Endothelial cell of umbilical vein (primary cell): ENCODE measurements at regions not wholly inside any gene's neighbourhood (a gene's known extent, or its start where the extent isn't known, plus 50 kb on each side); places are given as distances from the start of the nearest gene placed in this dataset.

Experiments used
- BruUV-seq: library from RNA; stranded (reverse); fragments of 400-500 nt; replicated peaks from 2 replicates; lab custom pipeline; 2021; lab: Mats Ljungman, UMichigan
- CTCF ChIA-PET: fragments of 300-600, 350-600 bp; sonication (Branson Sonifier 250); formaldehyde crosslinking; loops from one replicate; lab custom pipeline; 2021; ENCODE audit warnings: antibody characterized with exemption, inconsistent platforms; lab: Charles Lee
- POLR2A ChIA-PET: fragments of 300-600, 350-600 bp; sonication (Branson Sonifier 250); formaldehyde crosslinking; loops from one replicate; lab custom pipeline; 2021; ENCODE audit warnings: antibody characterized with exemption, inconsistent platforms; lab: Charles Lee
- DNase-seq: peaks from one replicate; pipeline ENCODE4 v3.0.0-alpha.2; 2011; ENCODE audit warnings: low read depth, low spot score
- FAIRE-seq: peaks from 2 replicates; lab custom pipeline; 2011; peaks lifted over from hg19 to GRCh38; lab: Jason Lieb, UNC
- H2AFZ ChIP-seq: 2 replicates; pipeline ENCODE4 v1.6.0; 2012; ENCODE audit warnings: low read depth, low read length, control low read depth, inconsistent platforms
- H3K27ac ChIP-seq: 2 replicates; pipeline ENCODE4 v1.5.1; 2011; ENCODE audit warnings: low read depth, mild to moderate bottlenecking, control low read depth, low read length, moderate library complexity; ENCODE audit not compliant: insufficient read depth
- H3K27me3 ChIP-seq, 2 experiments: 2 replicates each; pipeline versions ENCODE4 v1.6.0 to v1.6.1; 2011; ENCODE audit warnings: low read length in 2 of 2, mixed read lengths in 1 of 2; ENCODE audit not compliant: control insufficient read depth in 2 of 2, insufficient read depth in 2 of 2
- H3K36me3 ChIP-seq, 2 experiments: 2 replicates in 1 of 2; 3 replicates in 1 of 2; pipeline ENCODE4 v1.5.1; 2011; ENCODE audit warnings: low read length in 2 of 2, mild to moderate bottlenecking in 1 of 2, moderate library complexity in 1 of 2; ENCODE audit not compliant: control insufficient read depth in 2 of 2, insufficient read depth in 2 of 2; ENCODE audit errors: extremely low read depth in 1 of 2
- H3K4me1 ChIP-seq: 3 replicates; pipeline ENCODE4 v1.5.1; 2011; ENCODE audit warnings: mild to moderate bottlenecking, low read length; ENCODE audit not compliant: control insufficient read depth, insufficient read depth; ENCODE audit errors: extremely low read depth
- H3K4me2 ChIP-seq: 2 replicates; pipeline ENCODE4 v1.6.1; 2011; ENCODE audit warnings: low read length, control low read depth, mixed read lengths; ENCODE audit not compliant: insufficient read depth
- H3K4me3 ChIP-seq, 3 experiments: fragments of 200-600 bp in 1 of 3; sonication (generic), shearing (Covaris generic) in 1 of 3; replicated peaks in 1 of 3; 2 replicates each; pipeline ENCODE4 v1.5.1; 2011 to 2016; ENCODE audit warnings: control low read depth in 3 of 3, low read length in 3 of 3, mild to moderate bottlenecking in 2 of 3, inconsistent platforms in 1 of 3, low read depth in 1 of 3, moderate library complexity in 1 of 3; ENCODE audit not compliant: insufficient read depth in 1 of 3
- H3K79me2 ChIP-seq: 2 replicates; pipeline ENCODE4 v1.6.0; 2012; ENCODE audit warnings: low read length, inconsistent platforms; ENCODE audit not compliant: control insufficient read depth, insufficient read depth
- H3K9ac ChIP-seq: replicated peaks from 2 replicates; pipeline ENCODE3; 2011; ENCODE audit warnings: low read length, control low read depth; ENCODE audit not compliant: insufficient read depth; ENCODE audit errors: extremely low read depth
- H3K9me1 ChIP-seq: replicated peaks from 3 replicates; pipeline ENCODE4 v1.6.0; 2011; ENCODE audit warnings: mild to moderate bottlenecking, low read length; ENCODE audit not compliant: control insufficient read depth, insufficient read depth; ENCODE audit errors: extremely low read depth
- H3K9me3 ChIP-seq: replicated peaks from 2 replicates; pipeline ENCODE4 v1.5.1; 2012; ENCODE audit warnings: low read length, inconsistent platforms; ENCODE audit not compliant: control insufficient read depth, insufficient read depth
- H4K20me1 ChIP-seq: replicated peaks from 2 replicates; pipeline ENCODE3; 2011; ENCODE audit warnings: mild to moderate bottlenecking, low read length; ENCODE audit not compliant: control insufficient read depth, insufficient read depth; ENCODE audit errors: extremely low read depth
- EZH2 ChIP-seq: IDR thresholded peaks from 2 replicates; pipeline ENCODE4 v1.6.1; 2012; ENCODE audit warnings: borderline replicate concordance, low read depth, mild to moderate bottlenecking, moderate library complexity, low read length, inconsistent platforms; ENCODE audit not compliant: severe bottlenecking
- FOS ChIP-seq: IDR thresholded peaks from 2 replicates; pipeline ENCODE4 v1.6.1; 2011; ENCODE audit warnings: mild to moderate bottlenecking, low read length, moderate library complexity, borderline replicate concordance; ENCODE audit not compliant: insufficient read depth
- GATA2 ChIP-seq: IDR thresholded peaks from 2 replicates; pipeline ENCODE4 v1.7.0; 2011; ENCODE audit warnings: low read depth, mild to moderate bottlenecking, moderate library complexity, mixed read lengths, low read length; ENCODE audit not compliant: insufficient read length, insufficient read depth
- JUN ChIP-seq: IDR thresholded peaks from 2 replicates; pipeline ENCODE4 v1.6.1; 2011; ENCODE audit warnings: borderline replicate concordance, low read depth; ENCODE audit not compliant: insufficient read length, insufficient read depth
- MYC ChIP-seq: IDR thresholded peaks from one replicate; pipeline ENCODE4 v1.6.1; 2011; ENCODE audit warnings: mild to moderate bottlenecking, low read depth, low read length
- POLR2A ChIP-seq: IDR thresholded peaks from 2 replicates; pipeline ENCODE4 v1.6.1; 2012; ENCODE audit warnings: low read depth, mild to moderate bottlenecking, control low read depth, low read length
- POLR2AphosphoS5 ChIP-seq: IDR thresholded peaks from 2 replicates; pipeline ENCODE4 v1.6.1; 2012; ENCODE audit warnings: low read depth, mild to moderate bottlenecking, control low read depth, low read length, moderate library complexity; ENCODE audit not compliant: insufficient read depth
- dilution Hi-C: fragments of 300-500 bp; cut with MboI; formaldehyde crosslinking; loops from one replicate; pipeline ENCODE4 v1.15.0; 2019; ENCODE audit warnings: low sequenced_read_pairs; ENCODE audit not compliant: extremely low pct_ligation_motif_present
- intact Hi-C: fragments of 100-400 bp; cut with micrococcal nuclease; formaldehyde crosslinking; loops from one replicate; pipeline ENCODE4 v1.10.0; 2022
- TF ChIP-seq, protein P1 (sequence below), 2 donors: IDR thresholded peaks; 1 replicate in 1 of 2; 2 replicates in 1 of 2; pipeline ENCODE4 v1.5.1; 2011; ENCODE audit warnings: low read length in 2 of 2, mild to moderate bottlenecking in 2 of 2, moderate library complexity in 2 of 2, control low read depth in 1 of 2, inconsistent platforms in 1 of 2, low read depth in 1 of 2; ENCODE audit not compliant: insufficient read depth in 1 of 2; ENCODE audit errors: extremely low read depth in 1 of 2
- TF ChIP-seq, protein P2 (sequence below): IDR thresholded peaks from 2 replicates; pipeline ENCODE4 v1.6.1; 2011; ENCODE audit not compliant: insufficient read depth, insufficient read length

DNA sequence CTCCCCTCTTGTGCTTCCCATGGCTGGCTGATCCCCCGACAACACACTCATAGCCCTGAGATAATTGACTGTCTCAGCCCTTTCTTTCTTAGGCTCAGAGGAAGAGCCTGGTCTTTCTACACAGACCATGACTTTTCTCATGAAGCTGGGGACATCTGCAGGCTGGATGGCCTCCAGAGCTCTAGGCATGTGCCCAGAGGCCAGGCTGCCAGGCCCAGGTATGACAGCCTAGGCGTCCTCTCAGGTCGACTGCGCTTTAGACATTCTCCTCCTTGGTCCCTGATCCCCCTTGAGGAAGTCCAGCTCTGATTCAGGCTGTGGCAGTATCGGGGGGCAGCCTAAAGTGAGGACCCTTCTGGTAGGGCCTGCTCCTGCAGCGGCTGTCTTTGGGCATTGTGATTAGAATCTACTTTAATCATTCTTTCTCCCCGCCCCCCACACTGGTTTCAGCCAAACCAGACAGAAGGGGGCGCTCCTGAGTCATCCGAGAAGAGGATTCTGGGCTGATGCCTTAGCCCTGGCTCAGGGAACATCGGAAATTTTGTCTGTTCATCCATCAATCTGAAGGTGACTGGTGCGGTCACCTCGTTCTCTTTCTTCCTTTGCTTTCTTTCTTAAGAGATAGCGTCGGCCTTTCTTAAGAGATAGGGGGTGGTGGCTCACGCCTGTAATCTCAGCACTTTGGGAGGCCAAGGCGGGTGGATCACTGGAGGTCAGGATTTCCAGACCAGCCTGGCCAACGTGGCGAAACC, 66.5 kb upstream of the HSPA9 start:
- dilution Hi-C loops (no loop called here), intact Hi-C loops (loop anchor here (1.0 to 10.0 kb wide), 4 partner anchors 111 to 621 kb away; partner anchors contain the start of gene CTNNA1)
- DNase-seq, result peak; percentile 64
- no peak for TF ChIP-seq MYC
- no peak for TF ChIP-seq POLR2AphosphoS5
- TF ChIP-seq, protein P1, sequence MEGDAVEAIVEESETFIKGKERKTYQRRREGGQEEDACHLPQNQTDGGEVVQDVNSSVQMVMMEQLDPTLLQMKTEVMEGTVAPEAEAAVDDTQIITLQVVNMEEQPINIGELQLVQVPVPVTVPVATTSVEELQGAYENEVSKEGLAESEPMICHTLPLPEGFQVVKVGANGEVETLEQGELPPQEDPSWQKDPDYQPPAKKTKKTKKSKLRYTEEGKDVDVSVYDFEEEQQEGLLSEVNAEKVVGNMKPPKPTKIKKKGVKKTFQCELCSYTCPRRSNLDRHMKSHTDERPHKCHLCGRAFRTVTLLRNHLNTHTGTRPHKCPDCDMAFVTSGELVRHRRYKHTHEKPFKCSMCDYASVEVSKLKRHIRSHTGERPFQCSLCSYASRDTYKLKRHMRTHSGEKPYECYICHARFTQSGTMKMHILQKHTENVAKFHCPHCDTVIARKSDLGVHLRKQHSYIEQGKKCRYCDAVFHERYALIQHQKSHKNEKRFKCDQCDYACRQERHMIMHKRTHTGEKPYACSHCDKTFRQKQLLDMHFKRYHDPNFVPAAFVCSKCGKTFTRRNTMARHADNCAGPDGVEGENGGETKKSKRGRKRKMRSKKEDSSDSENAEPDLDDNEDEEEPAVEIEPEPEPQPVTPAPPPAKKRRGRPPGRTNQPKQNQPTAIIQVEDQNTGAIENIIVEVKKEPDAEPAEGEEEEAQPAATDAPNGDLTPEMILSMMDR (IDR thresholded peaks at IDR 0.05; ENCODE audit: extremely low read depth in 1 of 2, insufficient read depth in 1 of 2, low read depth in 1 of 2, low read length in 2 of 2), result peak; percentile 79 to 86
- TF ChIP-seq GATA2, result peak; percentile 78
- TF ChIP-seq EZH2, result no peak
- TF ChIP-seq, protein P2, sequence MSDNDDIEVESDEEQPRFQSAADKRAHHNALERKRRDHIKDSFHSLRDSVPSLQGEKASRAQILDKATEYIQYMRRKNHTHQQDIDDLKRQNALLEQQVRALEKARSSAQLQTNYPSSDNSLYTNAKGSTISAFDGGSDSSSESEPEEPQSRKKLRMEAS, result no peak
- TF ChIP-seq FOS, result no peak
- TF ChIP-seq JUN, result no peak
- no peak for TF ChIP-seq POLR2A
- ChIA-PET CTCF (interaction anchor here (0.7 to 5.0 kb wide), 13 partner anchors 9 to 625 kb away, joined by 3 to 27 read pairs (median 6); partner anchors contain the start of gene HSPA9), POLR2A (no interaction called here)
- H2AFZ ChIP-seq, result no peak overlapping the region
- no TSS peak for BruUV-seq
- no peak overlapping the region for H3K4me3 ChIP-seq
- H3K9ac ChIP-seq, result no peak overlapping the region
- no peaks in the 10 kb centered on the region for H4K20me1 ChIP-seq
- no peaks in the 10 kb centered on the region for H3K79me2 ChIP-seq
- no peaks in the 10 kb centered on the region for H3K4me1 ChIP-seq
- H3K36me3 ChIP-seq, result no peaks in the 10 kb centered on the region
- no peak overlapping the region for H3K4me2 ChIP-seq
- no peaks in the 10 kb centered on the region for H3K9me1 ChIP-seq
- no peak overlapping the region for H3K27ac ChIP-seq
- no peaks in the 10 kb centered on the region for H3K9me3 ChIP-seq
- FAIRE-seq, result peak; percentile 73
- peaks cover 0 to 6% of the 10 kb centered on the region in 2 experiments for H3K27me3 ChIP-seq
